ENCODE measurements at regions not wholly inside any gene's neighbourhood (a gene's known extent, or its start where the extent isn't known, plus 50 kb on each side); places are given as distances from the start of the nearest gene placed in this dataset.

GRCh38 chr6:55977959-55978665, 102.7 kb upstream of the BMP5 start (continued):
- no peak for TF ChIP-seq CTCF (IDR thresholded peaks at IDR 0.05; ENCODE audit: control extremely low read depth in 1 of 3, insufficient read depth in 1 of 3, low read depth in 1 of 3, low read length in 3 of 3)
- TF ChIP-seq JUN (IDR thresholded peaks at IDR 0.05; ENCODE audit: low read depth, low read length): no peak
- no peak for TF ChIP-seq RFX5 (IDR thresholded peaks at IDR 0.05; ENCODE audit: borderline replicate concordance, low read depth, low read length)
- TF ChIP-seq KDM1A (IDR thresholded peaks at IDR 0.05; ENCODE audit: borderline replicate concordance, low read length): no peak
- no peak for TF ChIP-seq SIX5 (IDR thresholded peaks at IDR 0.05; ENCODE audit: low read depth, low read length)
- TF ChIP-seq EZH2 (IDR thresholded peaks at IDR 0.05; ENCODE audit: low read depth, low read length, severe bottlenecking): no peak
- TF ChIP-seq MAX (IDR thresholded peaks at IDR 0.05): no peak
